Calu3 (cell line): ENCODE measurements at regions not wholly inside any gene's neighbourhood (a gene's known extent, or its start where the extent isn't known, plus 50 kb on each side); places are given as distances from the start of the nearest gene placed in this dataset.

Source experiments
- BruUV-seq: library from RNA; stranded (reverse); fragments of 400-500 nt; replicated peaks from 2 replicates; lab custom pipeline; 2021; lab: Mats Ljungman, UMichigan
- CTCF ChIA-PET: fragments of 300-600 bp; sonication (Branson Sonifier 250); formaldehyde crosslinking; loops from one replicate; lab custom pipeline; 2022; ENCODE audit warnings: antibody characterized with exemption; lab: Charles Lee
- DNase-seq: peaks from one replicate; pipeline ENCODE4 v3.0.0; 2022
- H3K27ac Mint-ChIP-seq: one replicate; pipeline ENCODE4 v1.8.0; 2022; ENCODE audit warnings: mixed read lengths; ENCODE audit not compliant: unreplicated experiment
- H3K27me3 Mint-ChIP-seq: one replicate; pipeline ENCODE4 v1.8.0; 2022; ENCODE audit warnings: mixed read lengths; ENCODE audit not compliant: unreplicated experiment
- H3K36me3 Mint-ChIP-seq: one replicate; pipeline ENCODE4 v1.8.0; 2022; ENCODE audit warnings: mild to moderate bottlenecking, moderate library complexity, mixed read lengths; ENCODE audit not compliant: insufficient read depth, unreplicated experiment
- H3K4me1 Mint-ChIP-seq: one replicate; pipeline ENCODE4 v1.8.0; 2022; ENCODE audit warnings: mild to moderate bottlenecking, low read depth, mixed read lengths; ENCODE audit not compliant: unreplicated experiment
- H3K4me3 Mint-ChIP-seq: one replicate; pipeline ENCODE4 v1.8.0; 2022; ENCODE audit warnings: mild to moderate bottlenecking, low read depth, moderate library complexity, mixed read lengths; ENCODE audit not compliant: unreplicated experiment
- H3K9me3 Mint-ChIP-seq: one replicate; pipeline ENCODE4 v1.8.0; 2022; ENCODE audit warnings: low read depth, mixed read lengths; ENCODE audit not compliant: unreplicated experiment
- CTCF ChIP-seq: fragments of 200-600 bp; IDR thresholded peaks from one replicate; pipeline ENCODE4 v1.8.0; 2022; ENCODE audit warnings: antibody characterized with exemption; ENCODE audit not compliant: unreplicated experiment
- intact Hi-C: fragments of 100-400 bp; cut with micrococcal nuclease; formaldehyde crosslinking; loops from one replicate; pipeline ENCODE4 v1.10.0; 2022; ENCODE audit not compliant: unreplicated experiment

- intact Hi-C loops = loop anchor here (5.0 kb wide), 1 partner anchor 188 kb away; no protein-coding TSS in a partner anchor
- CTCF ChIA-PET = no interaction called here
- Mint-ChIP-seq H3K4me3 (no peak overlapping the region), H3K27ac (no peak overlapping the region), H3K4me1 (peaks cover 8% of the 10 kb centered on the region), H3K36me3 (no peaks in the 10 kb centered on the region), H3K9me3 (no peaks in the 10 kb centered on the region), H3K27me3 (no peaks in the 10 kb centered on the region)
- no TSS peak for BruUV-seq
- no peak for TF ChIP-seq CTCF
- no peak for DNase-seq
These were observed 161.3 kb upstream of the RIMS1 start for GRCh38 chr6:71725126-71725470.

GRCh38 chr6:71726121-71726520 is 160.2 kb upstream of the RIMS1 start:
- intact Hi-C loops = loop anchor here (5.0 kb wide), 1 partner anchor 189 kb away; no protein-coding TSS in a partner anchor
- CTCF ChIA-PET = no interaction called here
- no peaks in the 10 kb centered on the region for H3K27me3 Mint-ChIP-seq
- no peaks in the 10 kb centered on the region for H3K9me3 Mint-ChIP-seq
- no peak for TF ChIP-seq CTCF
- no TSS peak for BruUV-seq
- peaks cover 8% of the 10 kb centered on the region for H3K4me1 Mint-ChIP-seq
- H3K36me3 Mint-ChIP-seq = no peaks in the 10 kb centered on the region
- no peak overlapping the region for H3K4me3 Mint-ChIP-seq
- H3K27ac Mint-ChIP-seq = no peak overlapping the region
- DNase-seq = no peak

- CTCF ChIA-PET = no interaction called here
- no peaks in the 10 kb centered on the region for H3K36me3 Mint-ChIP-seq
- TF ChIP-seq CTCF = no peak
- BruUV-seq = no TSS peak
- no peak for DNase-seq
- H3K27ac Mint-ChIP-seq = no peak overlapping the region
- intact Hi-C loops = loop anchor here (5.0 kb wide), 1 partner anchor 190 kb away; no protein-coding TSS in a partner anchor
- no peak overlapping the region for H3K4me3 Mint-ChIP-seq
- H3K9me3 Mint-ChIP-seq = no peaks in the 10 kb centered on the region
- peaks cover 8% of the 10 kb centered on the region for H3K4me1 Mint-ChIP-seq
- no peaks in the 10 kb centered on the region for H3K27me3 Mint-ChIP-seq
These were observed 158.6 kb upstream of the RIMS1 start for GRCh38 chr6:71727632-71728294.

GRCh38 chr6:71730284-71730683 is 156.1 kb upstream of the RIMS1 start:
- no peaks in the 10 kb centered on the region for H3K36me3 Mint-ChIP-seq
- H3K4me1 Mint-ChIP-seq = peaks cover 8% of the 10 kb centered on the region
- no peaks in the 10 kb centered on the region for H3K9me3 Mint-ChIP-seq
- intact Hi-C loops = no loop called here
- CTCF ChIA-PET = no interaction called here
- no peak for DNase-seq
- H3K27me3 Mint-ChIP-seq = no peaks in the 10 kb centered on the region
- no TSS peak for BruUV-seq
- no peak overlapping the region for H3K4me3 Mint-ChIP-seq
- H3K27ac Mint-ChIP-seq = no peak overlapping the region
- no peak for TF ChIP-seq CTCF
